K562 (cell line): ENCODE measurements at regions not wholly inside any gene's neighbourhood (a gene's known extent, or its start where the extent isn't known, plus 50 kb on each side); places are given as distances from the start of the nearest gene placed in this dataset.
"Not testable (repeated sequence)": the region's sequence is repeated elsewhere in the genome, so short reads cannot be mapped to it uniquely, and the experiment has no call there.

Source experiments
- ATAC-seq: fragments of 200-7000 bp; cut with Tn5 transposase; 3 replicates; pipeline ENCODE4 v1.9.1; 2020; ENCODE audit warnings: moderate library complexity
- BruUV-seq: library from RNA; stranded (reverse); fragments of 400-500 nt; replicated peaks from 2 replicates; lab custom pipeline; 2021; lab: Mats Ljungman, UMichigan
- CTCF ChIA-PET: fragments of 300-600 bp; formaldehyde crosslinking; extraction: SDS; loops from one replicate; lab custom pipeline; 2021; ENCODE audit warnings: low intra/inter-chr PET ratio; lab: Yijun Ruan, JAX
- POLR2A ChIA-PET: fragments of 300-600, 350-650 bp; sonication (Branson Sonifier 250); formaldehyde crosslinking; extraction: SDS; loops from one replicate; lab custom pipeline; 2021; ENCODE audit warnings: antibody characterized with exemption, inconsistent platforms; lab: Yijun Ruan, JAX
- DNase-seq, 4 experiments: peaks; one replicate each; pipeline versions ENCODE4 v3.0.0 to v3.0.0-alpha.2; 2011 to 2018; ENCODE audit warnings: low spot score in 3 of 4, mixed read lengths in 3 of 4; ENCODE audit errors: extremely low read depth in 1 of 4
- FAIRE-seq: peaks from 2 replicates; lab custom pipeline; 2011; peaks lifted over from hg19 to GRCh38; lab: Jason Lieb, UNC
- H2AFZ ChIP-seq: 2 replicates; pipeline ENCODE4 v1.6.0; 2011; ENCODE audit warnings: low read depth, low read length, control low read depth, inconsistent platforms
- H3K27ac ChIP-seq: fragments of 200-600 bp; 3 replicates; pipeline ENCODE4 v1.8.0; 2011; ENCODE audit warnings: low read depth, mild to moderate bottlenecking, control low read depth, inconsistent platforms, low read length, moderate library complexity, mixed read lengths; ENCODE audit errors: extremely low read depth
- H3K27me3 ChIP-seq, 2 experiments: fragments of 300-600 bp in 1 of 2; 2 replicates in 1 of 2; 3 replicates in 1 of 2; pipeline versions ENCODE4 v1.6.0 to v1.8.0; 2011; ENCODE audit warnings: inconsistent platforms in 2 of 2, low read length in 2 of 2, mild to moderate bottlenecking in 1 of 2, mixed read lengths in 1 of 2, moderate library complexity in 1 of 2; ENCODE audit not compliant: control insufficient read depth in 2 of 2, insufficient read depth in 2 of 2
- H3K36me3 ChIP-seq: fragments of 300-600 bp; 3 replicates; pipeline ENCODE4 v1.8.0; 2011; ENCODE audit warnings: mild to moderate bottlenecking, low read length, inconsistent platforms; ENCODE audit not compliant: control insufficient read depth, insufficient read depth
- H3K4me1 ChIP-seq, 2 experiments: fragments of 200-600 bp in 1 of 2; replicated peaks in 1 of 2; 2 replicates in 1 of 2; 3 replicates in 1 of 2; pipeline versions ENCODE4 v1.5.1 to v1.8.0; 2011; ENCODE audit warnings: inconsistent platforms in 2 of 2, low read length in 2 of 2, mild to moderate bottlenecking in 1 of 2, mixed read lengths in 1 of 2, moderate library complexity in 1 of 2; ENCODE audit not compliant: control insufficient read depth in 2 of 2, insufficient read depth in 2 of 2
- H3K4me2 ChIP-seq: 2 replicates; pipeline ENCODE4 v1.6.1; 2011; ENCODE audit warnings: low read length, control low read depth, inconsistent platforms, mixed read lengths; ENCODE audit not compliant: insufficient read depth
- H3K4me3 ChIP-seq: fragments of 200-600 bp; sonication (generic), shearing (Covaris generic); 2 replicates; pipeline ENCODE4 v1.5.1; 2016; ENCODE audit warnings: control low read depth, inconsistent platforms
- H3K79me2 ChIP-seq: fragments of 200-600 bp; 3 replicates; pipeline ENCODE4 v1.8.0; 2011; ENCODE audit warnings: low read length, inconsistent platforms; ENCODE audit not compliant: control insufficient read depth, insufficient read depth
- H3K9ac ChIP-seq, 2 experiments: 2 replicates each; pipeline versions ENCODE4 v1.6.0 to v1.6.1; 2011; ENCODE audit warnings: low read depth in 2 of 2, low read length in 2 of 2, control low read depth in 1 of 2, inconsistent platforms in 1 of 2, mild to moderate bottlenecking in 1 of 2, mixed read lengths in 1 of 2; ENCODE audit not compliant: insufficient read depth in 1 of 2
- H3K9me1 ChIP-seq: one replicate; pipeline ENCODE4 v1.6.0; 2011; ENCODE audit warnings: inconsistent platforms, mild to moderate bottlenecking, low read length, moderate library complexity; ENCODE audit not compliant: control insufficient read depth, insufficient read depth
- H3K9me3 ChIP-seq: replicated peaks from 2 replicates; pipeline ENCODE4 v1.5.1; 2011; ENCODE audit warnings: low read depth, low read length, inconsistent platforms; ENCODE audit not compliant: control insufficient read depth, insufficient read depth
- H4K20me1 ChIP-seq: replicated peaks from 2 replicates; pipeline ENCODE4 v1.6.1; 2011; ENCODE audit warnings: low read length, inconsistent platforms, mixed read lengths; ENCODE audit not compliant: control insufficient read depth, insufficient read depth
- C11orf30 ChIP-seq: fragments of 450-650 bp; IDR thresholded peaks from 2 replicates; pipeline ENCODE4 v1.6.1; 2016; ENCODE audit warnings: low read depth, mild to moderate bottlenecking
- FOSL1 ChIP-seq: fragments of 200-800 bp; sonication (Bioruptor generic); conservative IDR thresholded peaks from 2 replicates; pipeline ENCODE4 v1.6.1; 2016; ENCODE audit warnings: missing genetic modification characterization, missing compliant biosample characterization
- MAFG ChIP-seq: fragments of 450-650 bp; conservative IDR thresholded peaks from 2 replicates; pipeline ENCODE4 v1.6.1; 2016; ENCODE audit warnings: missing genetic modification characterization, missing compliant biosample characterization
- RBM17 ChIP-seq: fragments of 200-400 bp; formaldehyde crosslinking; IDR thresholded peaks from 2 replicates; pipeline ENCODE4 v1.6.1; 2017; ENCODE audit warnings: low read depth, mild to moderate bottlenecking, low read length, borderline replicate concordance
- SMARCB1 ChIP-seq: IDR thresholded peaks from 2 replicates; pipeline ENCODE4 v1.6.1; 2011; ENCODE audit warnings: improper control_type of control experiment, low read depth; ENCODE audit not compliant: insufficient read length
- STAT5A ChIP-seq: IDR thresholded peaks from 2 replicates; pipeline ENCODE4 v1.6.1; 2012; ENCODE audit warnings: low read length, inconsistent platforms, borderline replicate concordance
- TCFL5 ChIP-seq: fragments of 250-450 bp; sonication (Bioruptor Pico); conservative IDR thresholded peaks from 2 replicates; pipeline ENCODE4 v1.6.1; 2021; ENCODE audit warnings: mild to moderate bottlenecking, moderate library complexity, matching md5 sums
- ZBTB17 ChIP-seq: fragments of 450-650 bp; formaldehyde crosslinking; IDR thresholded peaks from 2 replicates; pipeline ENCODE4 v1.4.0; 2020; ENCODE audit warnings: mild to moderate bottlenecking
- ZC3H4 ChIP-seq: sonication (generic); formaldehyde crosslinking; IDR thresholded peaks from 2 replicates; pipeline ENCODE4 v1.9.0; 2021; ENCODE audit warnings: missing genetic modification reagents, borderline replicate concordance
- ZNF316 ChIP-seq: fragments of 450-650 bp; IDR thresholded peaks from 2 replicates; pipeline ENCODE4 v1.6.1; 2016
- WGBS: fragments of 100-300 bp; shearing (Covaris generic); methylation state at CpG from one replicate; pipeline ENCODE4 v1.1.6; 2016; ENCODE audit warnings: low coverage, mixed read lengths; ENCODE audit not compliant: insufficient coverage; ENCODE audit errors: missing lambda C conversion rate; 5-methylcytosine and 5-hydroxymethylcytosine counted together
- in situ Hi-C: fragments of 300-500 bp; cut with MboI; formaldehyde crosslinking; loops from 4 replicates; pipeline ENCODE4 v1.15.0; 2018; ENCODE audit warnings: inconsistent platforms, mixed read lengths
- intact Hi-C: fragments of 100-400 bp; cut with micrococcal nuclease; formaldehyde crosslinking; loops from 2 replicates; pipeline ENCODE4 v1.14.2; 2022
- TF ChIP-seq, protein P1 (sequence below): fragments of 250-450 bp; sonication (Bioruptor Pico); IDR thresholded peaks from 2 replicates; pipeline ENCODE4 v1.4.0; 2020; ENCODE audit warnings: mild to moderate bottlenecking, moderate library complexity, borderline replicate concordance
- TF ChIP-seq, protein P2 (sequence below): fragments of 450-650 bp; formaldehyde crosslinking; IDR thresholded peaks from 2 replicates; pipeline ENCODE4 v1.4.0; 2020; ENCODE audit warnings: mild to moderate bottlenecking, moderate library complexity

DNA sequence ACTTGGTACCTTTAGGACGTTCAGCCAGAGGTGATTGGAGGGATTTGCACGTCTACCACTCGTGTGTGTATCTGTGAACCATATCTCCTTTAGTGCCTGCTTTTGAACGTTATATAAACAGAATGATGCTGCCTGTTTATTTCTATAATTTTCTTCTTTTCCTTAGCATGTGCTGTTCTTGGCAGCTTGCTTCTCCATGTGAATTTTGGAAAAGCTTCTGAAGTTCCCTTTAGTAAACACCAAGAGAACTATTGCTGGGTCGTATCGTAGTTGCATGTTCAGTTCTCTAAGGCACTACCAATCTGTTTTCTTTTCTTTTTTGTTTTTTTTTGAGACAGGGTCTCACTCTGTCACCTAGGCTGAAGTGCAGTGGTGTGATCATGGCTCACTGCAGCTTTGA lies 73.8 kb upstream of the FANCC start:
- FAIRE-seq, H2AFZ ChIP-seq, H4K20me1 ChIP-seq, H3K27me3 ChIP-seq, ATAC-seq, DNase-seq, H3K9me1 ChIP-seq, H3K27ac ChIP-seq, H3K9ac ChIP-seq, CTCF ChIA-PET, intact Hi-C loops, in situ Hi-C loops, H3K4me1 ChIP-seq, H3K9me3 ChIP-seq, H3K79me2 ChIP-seq, BruUV-seq, H3K4me2 ChIP-seq, H3K4me3 ChIP-seq, H3K36me3 ChIP-seq: not testable (repeated sequence)
- WGBS, result 55% methylated on average over 6 of the region's 6 CpGs
- POLR2A ChIA-PET, result interaction anchor here (0.6 kb wide), 1 partner anchor 666 kb away, joined by 5 read pairs; no protein-coding TSS in a partner anchor

DNA sequence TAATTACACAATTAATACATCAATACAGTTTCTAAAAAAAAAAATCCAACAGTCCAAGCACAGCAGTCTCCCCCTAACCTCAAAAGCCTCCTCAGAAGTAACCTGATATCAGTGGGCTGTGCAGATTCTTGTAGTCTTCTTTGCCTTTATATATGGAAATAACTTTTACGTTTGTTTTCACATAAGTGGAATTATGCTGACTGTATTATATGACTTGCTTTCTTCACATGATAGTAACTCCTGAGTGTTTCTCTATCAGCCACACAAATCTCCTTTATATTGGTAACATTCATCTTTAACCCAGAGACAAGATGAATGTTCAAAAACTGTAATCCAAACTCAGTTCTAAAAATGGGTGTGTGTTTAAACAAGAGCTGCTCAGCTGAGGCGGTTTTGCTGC lies 71.9 kb upstream of the FANCC start:
- Histone ChIP-seq H3K27me3 (no peaks in the 10 kb centered on the region; a peak in 2 of 5 replicates), H3K9me3 (no peaks in the 10 kb centered on the region), H3K9ac (no peak overlapping the region), H3K4me3 (no peak overlapping the region), H3K27ac (no peak overlapping the region), H4K20me1 (no peaks in the 10 kb centered on the region), H3K36me3 (no peaks in the 10 kb centered on the region), H3K4me2 (no peak overlapping the region), H3K4me1 (no peaks in the 10 kb centered on the region), H2AFZ (no peak overlapping the region), H3K9me1 (no peaks in the 10 kb centered on the region), H3K79me2 (no peaks in the 10 kb centered on the region)
- intact Hi-C loops (no loop called here), in situ Hi-C loops (no loop called here)
- ChIA-PET CTCF (no interaction called here), POLR2A (interaction anchor here (0.5 kb wide), 1 partner anchor 402 kb away, joined by 3 read pairs; no protein-coding TSS in a partner anchor)
- DNase-seq (no peak), ATAC-seq (no peak), FAIRE-seq (no peak)
- no TSS peak for BruUV-seq
- 41% methylated on average over 2 of the region's 2 CpGs for WGBS
- no peak for TF ChIP-seq RBM17
- TF ChIP-seq SMARCB1, result no peak
- no peak for TF ChIP-seq STAT5A
- no peak for TF ChIP-seq ZC3H4 (CRISPR knock-in tag)
- TF ChIP-seq ZBTB17 (CRISPR knock-in tag), result no peak
- TF ChIP-seq, protein P1, sequence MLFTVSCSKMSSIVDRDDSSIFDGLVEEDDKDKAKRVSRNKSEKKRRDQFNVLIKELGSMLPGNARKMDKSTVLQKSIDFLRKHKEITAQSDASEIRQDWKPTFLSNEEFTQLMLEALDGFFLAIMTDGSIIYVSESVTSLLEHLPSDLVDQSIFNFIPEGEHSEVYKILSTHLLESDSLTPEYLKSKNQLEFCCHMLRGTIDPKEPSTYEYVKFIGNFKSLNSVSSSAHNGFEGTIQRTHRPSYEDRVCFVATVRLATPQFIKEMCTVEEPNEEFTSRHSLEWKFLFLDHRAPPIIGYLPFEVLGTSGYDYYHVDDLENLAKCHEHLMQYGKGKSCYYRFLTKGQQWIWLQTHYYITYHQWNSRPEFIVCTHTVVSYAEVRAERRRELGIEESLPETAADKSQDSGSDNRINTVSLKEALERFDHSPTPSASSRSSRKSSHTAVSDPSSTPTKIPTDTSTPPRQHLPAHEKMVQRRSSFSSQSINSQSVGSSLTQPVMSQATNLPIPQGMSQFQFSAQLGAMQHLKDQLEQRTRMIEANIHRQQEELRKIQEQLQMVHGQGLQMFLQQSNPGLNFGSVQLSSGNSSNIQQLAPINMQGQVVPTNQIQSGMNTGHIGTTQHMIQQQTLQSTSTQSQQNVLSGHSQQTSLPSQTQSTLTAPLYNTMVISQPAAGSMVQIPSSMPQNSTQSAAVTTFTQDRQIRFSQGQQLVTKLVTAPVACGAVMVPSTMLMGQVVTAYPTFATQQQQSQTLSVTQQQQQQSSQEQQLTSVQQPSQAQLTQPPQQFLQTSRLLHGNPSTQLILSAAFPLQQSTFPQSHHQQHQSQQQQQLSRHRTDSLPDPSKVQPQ, result no peak
- no peak for TF ChIP-seq FOSL1
- TF ChIP-seq, protein P2, sequence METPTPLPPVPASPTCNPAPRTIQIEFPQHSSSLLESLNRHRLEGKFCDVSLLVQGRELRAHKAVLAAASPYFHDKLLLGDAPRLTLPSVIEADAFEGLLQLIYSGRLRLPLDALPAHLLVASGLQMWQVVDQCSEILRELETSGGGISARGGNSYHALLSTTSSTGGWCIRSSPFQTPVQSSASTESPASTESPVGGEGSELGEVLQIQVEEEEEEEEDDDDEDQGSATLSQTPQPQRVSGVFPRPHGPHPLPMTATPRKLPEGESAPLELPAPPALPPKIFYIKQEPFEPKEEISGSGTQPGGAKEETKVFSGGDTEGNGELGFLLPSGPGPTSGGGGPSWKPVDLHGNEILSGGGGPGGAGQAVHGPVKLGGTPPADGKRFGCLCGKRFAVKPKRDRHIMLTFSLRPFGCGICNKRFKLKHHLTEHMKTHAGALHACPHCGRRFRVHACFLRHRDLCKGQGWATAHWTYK (CRISPR knock-in tag), result no peak
- peak; percentile 43; the same call in 1 of the 2 replicates for TF ChIP-seq MAFG (tag)
- TF ChIP-seq ZNF316, result peak; percentile 78
- peak; percentile 51; the same call in 1 of the 2 replicates for TF ChIP-seq C11orf30
- no peak for TF ChIP-seq TCFL5 (CRISPR knock-in tag)
